PFSK-1 (cell line): ENCODE measurements at regions not wholly inside any gene's neighbourhood (a gene's known extent, or its start where the extent isn't known, plus 50 kb on each side); places are given as distances from the start of the nearest gene placed in this dataset.

Experiments
- FOXP2 ChIP-seq: optimal IDR thresholded peaks from 2 replicates; pipeline ENCODE3; 2011; ENCODE audit warnings: borderline replicate concordance, control low read depth, inconsistent platforms; ENCODE audit not compliant: insufficient read depth; ENCODE audit errors: extremely low read length, extremely low read depth
- TAF1 ChIP-seq: IDR thresholded peaks from 2 replicates; pipeline ENCODE4 v1.6.1; 2012; ENCODE audit warnings: low read length, control low read depth, borderline replicate concordance; ENCODE audit not compliant: insufficient read depth

GRCh38 chr7:98683514-98683913 is 66.4 kb downstream of the NPTX2 start:
- no peak for TF ChIP-seq FOXP2
- TF ChIP-seq TAF1 = no peak
